ENCODE measurements at regions not wholly inside any gene's neighbourhood (a gene's known extent, or its start where the extent isn't known, plus 50 kb on each side); places are given as distances from the start of the nearest gene placed in this dataset.

GRCh38 chr17:33739714-33740113 lies 446.6 kb upstream of the ASIC2 start:
- TF ChIP-seq POLR2A (IDR thresholded peaks at IDR 0.05) (no peak), CTCF (IDR thresholded peaks at IDR 0.05) (no peak), EP300 (IDR thresholded peaks at IDR 0.05) (no peak)
